RWPE1 (cell line): ENCODE measurements at regions not wholly inside any gene's neighbourhood (a gene's known extent, or its start where the extent isn't known, plus 50 kb on each side); places are given as distances from the start of the nearest gene placed in this dataset.
"Not testable (repeated sequence)": the region's sequence is repeated elsewhere in the genome, so short reads cannot be mapped to it uniquely, and the experiment has no call there.

Source experiments
- CTCF ChIA-PET: fragments of 350-600 bp; sonication (Branson Sonifier 250); formaldehyde crosslinking; extraction: SDS; loops from one replicate; lab custom pipeline; 2021; lab: Yijun Ruan, JAX
- POLR2A ChIA-PET: fragments of 400-600 bp; formaldehyde crosslinking; extraction: SDS; loops from one replicate; lab custom pipeline; 2020; ENCODE audit warnings: antibody characterized with exemption; ENCODE audit not compliant: low non-redundant PET; lab: Yijun Ruan, JAX
- DNase-seq: peaks from one replicate; pipeline ENCODE4 v3.0.0; 2012; ENCODE audit warnings: low spot score
- H3K27ac ChIP-seq: fragments of 450-650 bp; 2 replicates; pipeline ENCODE4 v1.5.1; 2017
- TF ChIP-seq, protein P1 (sequence below): fragments of 450-650 bp; conservative IDR thresholded peaks from 2 replicates; pipeline ENCODE4 v1.5.1; 2017; ENCODE audit warnings: low read depth, mild to moderate bottlenecking

DNA sequence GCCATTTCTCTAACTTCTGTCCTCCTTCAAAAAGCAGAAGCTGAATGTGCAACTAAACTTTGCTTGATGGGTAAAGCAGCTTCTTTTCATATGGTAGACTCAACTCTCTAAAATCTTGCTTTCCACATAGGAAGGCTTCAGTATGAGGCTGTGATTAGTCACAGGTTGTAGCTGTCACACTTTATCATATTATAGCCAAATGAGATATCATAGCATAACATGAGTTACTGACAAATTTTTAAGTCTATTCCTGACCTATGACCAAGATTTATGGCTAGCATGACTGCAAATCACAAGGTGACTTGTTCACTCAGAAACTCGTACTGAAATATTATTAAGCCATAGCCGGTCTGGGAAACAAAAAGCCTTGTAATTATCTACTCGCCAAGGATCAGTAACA, 998.6 kb downstream of the RPA4 start:
- no peak overlapping the region for H3K27ac ChIP-seq
- DNase-seq = no peak
- TF ChIP-seq, protein P1, sequence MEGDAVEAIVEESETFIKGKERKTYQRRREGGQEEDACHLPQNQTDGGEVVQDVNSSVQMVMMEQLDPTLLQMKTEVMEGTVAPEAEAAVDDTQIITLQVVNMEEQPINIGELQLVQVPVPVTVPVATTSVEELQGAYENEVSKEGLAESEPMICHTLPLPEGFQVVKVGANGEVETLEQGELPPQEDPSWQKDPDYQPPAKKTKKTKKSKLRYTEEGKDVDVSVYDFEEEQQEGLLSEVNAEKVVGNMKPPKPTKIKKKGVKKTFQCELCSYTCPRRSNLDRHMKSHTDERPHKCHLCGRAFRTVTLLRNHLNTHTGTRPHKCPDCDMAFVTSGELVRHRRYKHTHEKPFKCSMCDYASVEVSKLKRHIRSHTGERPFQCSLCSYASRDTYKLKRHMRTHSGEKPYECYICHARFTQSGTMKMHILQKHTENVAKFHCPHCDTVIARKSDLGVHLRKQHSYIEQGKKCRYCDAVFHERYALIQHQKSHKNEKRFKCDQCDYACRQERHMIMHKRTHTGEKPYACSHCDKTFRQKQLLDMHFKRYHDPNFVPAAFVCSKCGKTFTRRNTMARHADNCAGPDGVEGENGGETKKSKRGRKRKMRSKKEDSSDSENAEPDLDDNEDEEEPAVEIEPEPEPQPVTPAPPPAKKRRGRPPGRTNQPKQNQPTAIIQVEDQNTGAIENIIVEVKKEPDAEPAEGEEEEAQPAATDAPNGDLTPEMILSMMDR = no peak
- POLR2A ChIA-PET = no interaction called here
- CTCF ChIA-PET = no interaction called here

DNA sequence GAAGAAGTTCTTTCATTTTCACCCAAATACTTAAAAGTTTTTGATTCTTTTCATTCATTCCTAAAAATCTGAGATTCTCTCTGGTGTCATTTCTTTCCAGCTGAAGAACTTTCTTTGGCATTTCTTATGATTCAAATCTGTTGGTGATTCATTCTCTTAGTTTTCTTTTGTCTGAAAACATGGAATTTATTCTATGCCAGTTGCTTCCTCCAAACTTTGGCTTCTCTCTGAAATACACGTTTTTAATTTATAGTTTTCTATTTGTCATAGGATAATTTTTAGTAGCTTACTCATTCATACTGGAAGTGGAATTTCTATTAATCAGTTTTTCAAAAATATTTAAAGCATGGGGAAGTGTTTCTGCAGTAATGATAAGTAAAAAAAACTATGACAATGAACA, 1012.0 kb downstream of the RPA4 start:
- ChIA-PET CTCF (interaction anchor here (0.6 kb wide), 1 partner anchor 77 kb away, joined by 3 read pairs; no protein-coding TSS in a partner anchor), POLR2A (no interaction called here)
- peak; percentile 7 for DNase-seq
- H3K27ac ChIP-seq = no peak overlapping the region
- TF ChIP-seq, protein P1 = no peak

GRCh38 chrX:97897998-97898397, 1014.3 kb downstream of the RPA4 start:
- CTCF ChIA-PET = no interaction called here
- POLR2A ChIA-PET = no interaction called here
- TF ChIP-seq, protein P1 = no peak
- no peak overlapping the region for H3K27ac ChIP-seq
- DNase-seq = no peak

DNA sequence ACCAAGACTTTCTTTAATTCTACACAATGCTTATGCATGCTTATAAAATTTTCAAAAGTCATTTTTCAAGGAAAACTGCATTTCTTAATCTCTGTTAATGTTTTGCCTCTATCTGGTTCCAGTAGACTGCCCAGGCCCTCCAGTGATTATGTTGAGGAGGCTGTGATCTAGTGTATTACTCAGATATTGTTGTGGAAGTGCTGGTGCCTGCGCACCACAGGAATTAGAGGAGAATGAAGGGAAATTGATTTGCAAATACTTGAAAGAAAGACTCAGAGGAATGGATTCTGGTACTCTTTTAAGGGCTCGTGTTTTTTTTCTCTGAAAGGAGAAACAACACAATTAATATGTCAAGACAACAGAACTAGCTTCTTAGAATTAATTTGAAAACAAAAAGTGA, 1015.1 kb downstream of the RPA4 start:
- CTCF ChIA-PET = no interaction called here
- TF ChIP-seq, protein P1 = no peak
- POLR2A ChIA-PET = no interaction called here
- no peak overlapping the region for H3K27ac ChIP-seq
- DNase-seq = no peak

GRCh38 chrX:97907791-97908190, 1024.1 kb downstream of the RPA4 start:
- ChIA-PET POLR2A (no interaction called here), CTCF (no interaction called here)
- no peak for DNase-seq
- H3K27ac ChIP-seq = no peak overlapping the region
- TF ChIP-seq, protein P1 = no peak

- no peak for DNase-seq
- ChIA-PET POLR2A (no interaction called here), CTCF (no interaction called here)
- TF ChIP-seq, protein P1 = no peak
- no peak overlapping the region for H3K27ac ChIP-seq
These were observed 1025.5 kb downstream of the RPA4 start for GRCh38 chrX:97909245-97909644.

DNA sequence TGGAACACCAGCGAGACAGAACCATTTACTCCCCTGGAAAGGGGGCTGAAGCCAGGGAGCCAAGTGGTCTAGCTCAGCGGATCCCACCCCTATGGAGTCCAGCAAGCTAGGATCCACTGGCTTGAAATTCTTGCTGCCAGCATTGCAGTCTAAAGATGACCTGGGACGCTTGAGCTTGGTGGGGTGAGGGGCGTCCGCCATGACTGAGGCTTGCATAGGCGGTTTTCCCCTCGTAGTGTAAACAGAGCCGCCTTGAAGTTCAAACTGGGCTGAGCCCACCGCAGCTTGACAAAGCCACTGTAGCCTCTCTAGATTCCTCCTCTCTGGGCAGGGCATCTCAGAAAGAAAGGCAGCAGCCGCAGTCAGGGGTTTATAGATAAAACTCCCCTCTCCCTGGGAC, 1031.7 kb downstream of the RPA4 start:
- H3K27ac ChIP-seq, DNase-seq, POLR2A ChIA-PET, CTCF ChIA-PET: not testable (repeated sequence)

GRCh38 chrX:97921223-97921622, 1037.5 kb downstream of the RPA4 start:
- H3K27ac ChIP-seq, POLR2A ChIA-PET, DNase-seq, CTCF ChIA-PET: not testable (repeated sequence)
